Loucy (cell line): ENCODE measurements at regions not wholly inside any gene's neighbourhood (a gene's known extent, or its start where the extent isn't known, plus 50 kb on each side); places are given as distances from the start of the nearest gene placed in this dataset.

Experiments used
- EZH2phosphoT487 ChIP-seq: fragments of 200-600 bp; IDR thresholded peaks from 2 replicates; pipeline ENCODE4 v1.6.1; 2018; ENCODE audit warnings: antibody characterized with exemption, mild to moderate bottlenecking, moderate library complexity, borderline replicate concordance
- TF ChIP-seq, protein P1 (sequence below): fragments of 200-600 bp; sonication (generic); conservative IDR thresholded peaks from 2 replicates; pipeline ENCODE4 v1.5.1; 2014; ENCODE audit warnings: mild to moderate bottlenecking, antibody characterized with exemption, low read length

DNA sequence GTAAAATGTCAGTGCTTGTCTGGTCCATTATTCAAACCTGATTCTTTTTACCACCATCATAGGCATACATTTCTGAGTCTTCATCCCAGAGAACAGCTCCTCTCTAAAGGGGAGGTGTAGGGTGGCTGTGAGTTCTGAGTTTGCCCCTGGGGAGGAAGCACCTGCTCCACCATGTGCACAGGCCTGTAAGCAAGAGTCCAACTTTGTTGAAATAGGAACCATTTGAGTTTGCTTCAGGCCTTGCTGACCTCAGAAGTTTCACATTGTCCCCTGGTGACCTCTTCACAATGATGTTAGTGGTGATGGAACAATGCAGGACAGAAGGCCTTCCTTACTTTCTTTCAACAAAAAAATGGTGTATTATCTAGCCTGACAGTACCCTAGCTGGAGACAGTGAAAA is 54.6 kb upstream of the TOP3B start:
- TF ChIP-seq, protein P1, sequence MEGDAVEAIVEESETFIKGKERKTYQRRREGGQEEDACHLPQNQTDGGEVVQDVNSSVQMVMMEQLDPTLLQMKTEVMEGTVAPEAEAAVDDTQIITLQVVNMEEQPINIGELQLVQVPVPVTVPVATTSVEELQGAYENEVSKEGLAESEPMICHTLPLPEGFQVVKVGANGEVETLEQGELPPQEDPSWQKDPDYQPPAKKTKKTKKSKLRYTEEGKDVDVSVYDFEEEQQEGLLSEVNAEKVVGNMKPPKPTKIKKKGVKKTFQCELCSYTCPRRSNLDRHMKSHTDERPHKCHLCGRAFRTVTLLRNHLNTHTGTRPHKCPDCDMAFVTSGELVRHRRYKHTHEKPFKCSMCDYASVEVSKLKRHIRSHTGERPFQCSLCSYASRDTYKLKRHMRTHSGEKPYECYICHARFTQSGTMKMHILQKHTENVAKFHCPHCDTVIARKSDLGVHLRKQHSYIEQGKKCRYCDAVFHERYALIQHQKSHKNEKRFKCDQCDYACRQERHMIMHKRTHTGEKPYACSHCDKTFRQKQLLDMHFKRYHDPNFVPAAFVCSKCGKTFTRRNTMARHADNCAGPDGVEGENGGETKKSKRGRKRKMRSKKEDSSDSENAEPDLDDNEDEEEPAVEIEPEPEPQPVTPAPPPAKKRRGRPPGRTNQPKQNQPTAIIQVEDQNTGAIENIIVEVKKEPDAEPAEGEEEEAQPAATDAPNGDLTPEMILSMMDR = no peak
- TF ChIP-seq EZH2phosphoT487 = no peak
